ENCODE measurements at regions not wholly inside any gene's neighbourhood (a gene's known extent, or its start where the extent isn't known, plus 50 kb on each side); places are given as distances from the start of the nearest gene placed in this dataset.

GRCh38 chr10:10702211-10702610 is 315.5 kb upstream of the CELF2 start:
- TF ChIP-seq EZH2 (IDR thresholded peaks at IDR 0.05; ENCODE audit: insufficient read depth, poor library complexity, severe bottlenecking) (no peak), EZH2phosphoT487 (IDR thresholded peaks at IDR 0.05; ENCODE audit: insufficient read depth, low read depth) (no peak)
